ENCODE measurements at regions not wholly inside any gene's neighbourhood (a gene's known extent, or its start where the extent isn't known, plus 50 kb on each side); places are given as distances from the start of the nearest gene placed in this dataset.

- Histone ChIP-seq H3K27me3 (ENCODE audit: control insufficient read depth in 1 of 2, insufficient read depth in 1 of 2, low read length in 2 of 2) (no peaks in the 10 kb centered on the region), H3K4me2 (ENCODE audit: low read length, poor library complexity, severe bottlenecking) (no peak overlapping the region), H2BK120ac (ENCODE audit: low read depth, low read length) (no peak overlapping the region), H3K4ac (ENCODE audit: low read depth in 1 of 2, low read length in 2 of 2) (no peak overlapping the region), H2BK15ac (ENCODE audit: low read depth, poor library complexity, severe bottlenecking) (no peak overlapping the region), H3K4me3 (ENCODE audit: insufficient read depth in 1 of 2, low read depth in 1 of 2, low read length in 2 of 2) (no peak overlapping the region), H4K91ac (ENCODE audit: low read length) (no peak overlapping the region), H3K9ac (ENCODE audit: low read length) (no peak overlapping the region), H3K14ac (ENCODE audit: low read length in 2 of 2) (no peak overlapping the region), H2BK12ac (ENCODE audit: low read length in 2 of 2) (no peak overlapping the region), H2AFZ (ENCODE audit: low read depth, low read length) (no peak overlapping the region), H3K23ac (ENCODE audit: low read length in 2 of 2) (no peak overlapping the region), H3K18ac (ENCODE audit: low read depth in 1 of 2, low read length in 2 of 2) (no peak overlapping the region), H3K9me3 (ENCODE audit: control insufficient read depth, low read length) (no peaks in the 10 kb centered on the region), H2BK5ac (ENCODE audit: low read depth, low read length, poor library complexity, severe bottlenecking) (no peak overlapping the region), H3K27ac (ENCODE audit: low read length, poor library complexity, severe bottlenecking) (no peak overlapping the region), H2AK5ac (ENCODE audit: low read length, severe bottlenecking) (no peak overlapping the region), H4K8ac (ENCODE audit: low read length) (no peak overlapping the region), H3K36me3 (ENCODE audit: control insufficient read depth in 1 of 2, insufficient read depth in 2 of 2, low read depth in 1 of 2, low read length in 2 of 2) (no peaks in the 10 kb centered on the region), H3K4me1 (ENCODE audit: control insufficient read depth, insufficient read depth, low read depth, low read length) (no peaks in the 10 kb centered on the region), H3K79me1 (replicated peaks; ENCODE audit: low read length, poor library complexity, severe bottlenecking) (no peaks in the 10 kb centered on the region)
- WGBS, result no CpG with 5 or more reads among the region's 1 CpG
- DNase-seq, result no peak
Measured at GRCh38 chr3:144119633-144120032, 148.0 kb downstream of the DIPK2A start.

- no peak overlapping the region for H3K18ac ChIP-seq (ENCODE audit: low read depth in 1 of 2, low read length in 2 of 2)
- H3K9me3 ChIP-seq (ENCODE audit: control insufficient read depth, low read length), result peaks cover 4% of the 10 kb centered on the region
Measured at GRCh38 chr3:144121661-144122060, 150.0 kb downstream of the DIPK2A start.

GRCh38 chr3:144127014-144127413 is 155.4 kb downstream of the DIPK2A start:
- Histone ChIP-seq H2AK5ac (ENCODE audit: low read length, severe bottlenecking) (no peak overlapping the region), H4K8ac (ENCODE audit: low read length) (no peak overlapping the region), H3K36me3 (ENCODE audit: control insufficient read depth in 1 of 2, insufficient read depth in 2 of 2, low read depth in 1 of 2, low read length in 2 of 2) (no peaks in the 10 kb centered on the region), H3K9ac (ENCODE audit: low read length) (no peak overlapping the region), H3K27me3 (ENCODE audit: control insufficient read depth in 1 of 2, insufficient read depth in 1 of 2, low read length in 2 of 2) (no peaks in the 10 kb centered on the region), H2BK5ac (ENCODE audit: low read depth, low read length, poor library complexity, severe bottlenecking) (no peak overlapping the region), H3K79me1 (replicated peaks; ENCODE audit: low read length, poor library complexity, severe bottlenecking) (no peaks in the 10 kb centered on the region), H2BK15ac (ENCODE audit: low read depth, poor library complexity, severe bottlenecking) (no peak overlapping the region), H3K4ac (ENCODE audit: low read depth in 1 of 2, low read length in 2 of 2) (no peak overlapping the region), H3K4me2 (ENCODE audit: low read length, poor library complexity, severe bottlenecking) (no peak overlapping the region), H4K91ac (ENCODE audit: low read length) (no peak overlapping the region), H3K4me1 (ENCODE audit: control insufficient read depth, insufficient read depth, low read depth, low read length) (no peaks in the 10 kb centered on the region), H2AFZ (ENCODE audit: low read depth, low read length) (no peak overlapping the region), H2BK120ac (ENCODE audit: low read depth, low read length) (no peak overlapping the region), H3K4me3 (ENCODE audit: insufficient read depth in 1 of 2, low read depth in 1 of 2, low read length in 2 of 2) (no peak overlapping the region), H3K23ac (ENCODE audit: low read length in 2 of 2) (no peak overlapping the region), H3K27ac (ENCODE audit: low read length, poor library complexity, severe bottlenecking) (no peak overlapping the region), H3K9me3 (ENCODE audit: control insufficient read depth, low read length) (peaks cover 4% of the 10 kb centered on the region), H2BK12ac (ENCODE audit: low read length in 2 of 2) (no peak overlapping the region), H3K14ac (ENCODE audit: low read length in 2 of 2) (no peak overlapping the region), H3K18ac (ENCODE audit: low read depth in 1 of 2, low read length in 2 of 2) (no peak overlapping the region)
- no peak for DNase-seq
- 100% methylated on average over 2 of the region's 3 CpGs for WGBS

More at GRCh38 chr3:144121661-144122060, 150.0 kb downstream of the DIPK2A start:
- Histone ChIP-seq H3K4me3 (ENCODE audit: insufficient read depth in 1 of 2, low read depth in 1 of 2, low read length in 2 of 2) (no peak overlapping the region), H3K36me3 (ENCODE audit: control insufficient read depth in 1 of 2, insufficient read depth in 2 of 2, low read depth in 1 of 2, low read length in 2 of 2) (no peaks in the 10 kb centered on the region), H3K4me1 (ENCODE audit: control insufficient read depth, insufficient read depth, low read depth, low read length) (no peaks in the 10 kb centered on the region), H3K4me2 (ENCODE audit: low read length, poor library complexity, severe bottlenecking) (no peak overlapping the region), H2BK12ac (ENCODE audit: low read length in 2 of 2) (no peak overlapping the region), H4K8ac (ENCODE audit: low read length) (no peak overlapping the region), H3K27me3 (ENCODE audit: control insufficient read depth in 1 of 2, insufficient read depth in 1 of 2, low read length in 2 of 2) (no peaks in the 10 kb centered on the region), H2AK5ac (ENCODE audit: low read length, severe bottlenecking) (no peak overlapping the region), H3K9ac (ENCODE audit: low read length) (no peak overlapping the region), H2BK15ac (ENCODE audit: low read depth, poor library complexity, severe bottlenecking) (no peak overlapping the region), H3K4ac (ENCODE audit: low read depth in 1 of 2, low read length in 2 of 2) (no peak overlapping the region), H3K14ac (ENCODE audit: low read length in 2 of 2) (no peak overlapping the region), H4K91ac (ENCODE audit: low read length) (no peak overlapping the region), H3K79me1 (replicated peaks; ENCODE audit: low read length, poor library complexity, severe bottlenecking) (no peaks in the 10 kb centered on the region), H2BK5ac (ENCODE audit: low read depth, low read length, poor library complexity, severe bottlenecking) (no peak overlapping the region), H2BK120ac (ENCODE audit: low read depth, low read length) (no peak overlapping the region), H3K23ac (ENCODE audit: low read length in 2 of 2) (no peak overlapping the region), H2AFZ (ENCODE audit: low read depth, low read length) (no peak overlapping the region), H3K27ac (ENCODE audit: low read length, poor library complexity, severe bottlenecking) (no peak overlapping the region)
- DNase-seq, result no peak

DNA sequence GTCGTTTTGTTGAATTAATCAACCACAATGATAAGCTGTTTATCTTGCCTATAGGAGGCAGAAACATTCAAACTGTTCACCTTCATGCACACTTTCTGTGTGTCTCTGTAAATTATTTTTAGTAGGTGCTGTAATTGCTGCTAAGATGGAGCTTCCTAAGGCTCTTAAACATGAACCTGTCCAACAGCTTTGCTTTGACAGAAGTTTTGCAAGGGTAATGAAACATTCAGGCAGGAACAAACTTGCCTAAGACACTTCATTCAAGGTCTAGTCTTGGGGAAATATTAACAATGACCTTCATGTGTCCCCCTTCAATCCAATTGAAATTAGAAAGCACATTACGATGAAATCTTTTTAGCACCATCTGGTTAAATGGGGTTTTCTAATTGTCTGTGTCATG is 156.1 kb downstream of the DIPK2A start:
- Histone ChIP-seq H3K4ac (ENCODE audit: low read depth in 1 of 2, low read length in 2 of 2) (no peak overlapping the region), H3K9ac (ENCODE audit: low read length) (no peak overlapping the region), H3K18ac (ENCODE audit: low read depth in 1 of 2, low read length in 2 of 2) (no peak overlapping the region), H2BK5ac (ENCODE audit: low read depth, low read length, poor library complexity, severe bottlenecking) (no peak overlapping the region), H3K9me3 (ENCODE audit: control insufficient read depth, low read length) (peaks cover 4% of the 10 kb centered on the region), H2AFZ (ENCODE audit: low read depth, low read length) (no peak overlapping the region), H3K4me2 (ENCODE audit: low read length, poor library complexity, severe bottlenecking) (no peak overlapping the region), H3K4me1 (ENCODE audit: control insufficient read depth, insufficient read depth, low read depth, low read length) (no peaks in the 10 kb centered on the region), H3K79me1 (replicated peaks; ENCODE audit: low read length, poor library complexity, severe bottlenecking) (no peaks in the 10 kb centered on the region), H3K4me3 (ENCODE audit: insufficient read depth in 1 of 2, low read depth in 1 of 2, low read length in 2 of 2) (no peak overlapping the region), H2AK5ac (ENCODE audit: low read length, severe bottlenecking) (no peak overlapping the region), H3K14ac (ENCODE audit: low read length in 2 of 2) (no peak overlapping the region), H2BK12ac (ENCODE audit: low read length in 2 of 2) (no peak overlapping the region), H3K23ac (ENCODE audit: low read length in 2 of 2) (no peak overlapping the region), H3K36me3 (ENCODE audit: control insufficient read depth in 1 of 2, insufficient read depth in 2 of 2, low read depth in 1 of 2, low read length in 2 of 2) (no peaks in the 10 kb centered on the region), H2BK15ac (ENCODE audit: low read depth, poor library complexity, severe bottlenecking) (no peak overlapping the region), H4K91ac (ENCODE audit: low read length) (no peak overlapping the region), H2BK120ac (ENCODE audit: low read depth, low read length) (no peak overlapping the region), H3K27me3 (ENCODE audit: control insufficient read depth in 1 of 2, insufficient read depth in 1 of 2, low read length in 2 of 2) (no peaks in the 10 kb centered on the region), H4K8ac (ENCODE audit: low read length) (no peak overlapping the region), H3K27ac (ENCODE audit: low read length, poor library complexity, severe bottlenecking) (no peak overlapping the region)
- 100% methylated on average over 1 of the region's 2 CpGs for WGBS
- no peak for DNase-seq
